AG10803 (cell line): ENCODE measurements at regions not wholly inside any gene's neighbourhood (a gene's known extent, or its start where the extent isn't known, plus 50 kb on each side); places are given as distances from the start of the nearest gene placed in this dataset.

Experiments used
- DNase-seq: peaks from one replicate; pipeline ENCODE4 v3.0.0; 2010; ENCODE audit warnings: low read depth
- H3K4me3 ChIP-seq: 2 replicates; pipeline ENCODE4 v1.5.1; 2011; ENCODE audit warnings: mild to moderate bottlenecking, low read length, control low read depth
- CTCF ChIP-seq: conservative IDR thresholded peaks from 2 replicates; pipeline ENCODE4 v1.5.1; 2011; ENCODE audit warnings: mild to moderate bottlenecking, low read length, control low read depth, inconsistent platforms

- DNase-seq: no peak
- H3K4me3 ChIP-seq: no peak overlapping the region
- TF ChIP-seq CTCF: no peak
Observed at GRCh38 chr12:97313471-97314190, 149.0 kb upstream of the RMST start.

- no peak for TF ChIP-seq CTCF
- no peak overlapping the region for H3K4me3 ChIP-seq
- DNase-seq: no peak
Observed at GRCh38 chr12:97316321-97316720, 146.3 kb upstream of the RMST start.

GRCh38 chr12:97321621-97322020 lies 141.0 kb upstream of the RMST start:
- H3K4me3 ChIP-seq: no peak overlapping the region
- no peak for DNase-seq
- no peak for TF ChIP-seq CTCF

- no peak for TF ChIP-seq CTCF
- H3K4me3 ChIP-seq: no peak overlapping the region
- DNase-seq: no peak
Observed at GRCh38 chr12:97322388-97322787, 140.2 kb upstream of the RMST start.

- no peak for TF ChIP-seq CTCF
- no peak for DNase-seq
- H3K4me3 ChIP-seq: no peak overlapping the region
Observed at GRCh38 chr12:97323154-97323553, 139.4 kb upstream of the RMST start.

GRCh38 chr12:97324471-97324870 lies 138.1 kb upstream of the RMST start:
- no peak overlapping the region for H3K4me3 ChIP-seq
- DNase-seq: no peak
- no peak for TF ChIP-seq CTCF

- no peak for DNase-seq
- H3K4me3 ChIP-seq: no peak overlapping the region
- no peak for TF ChIP-seq CTCF
Observed at GRCh38 chr12:97335115-97335514, 127.5 kb upstream of the RMST start.
